ENCODE measurements at regions not wholly inside any gene's neighbourhood (a gene's known extent, or its start where the extent isn't known, plus 50 kb on each side); places are given as distances from the start of the nearest gene placed in this dataset.
"Not testable (repeated sequence)": the region's sequence is repeated elsewhere in the genome, so short reads cannot be mapped to it uniquely, and the experiment has no call there.

DNA sequence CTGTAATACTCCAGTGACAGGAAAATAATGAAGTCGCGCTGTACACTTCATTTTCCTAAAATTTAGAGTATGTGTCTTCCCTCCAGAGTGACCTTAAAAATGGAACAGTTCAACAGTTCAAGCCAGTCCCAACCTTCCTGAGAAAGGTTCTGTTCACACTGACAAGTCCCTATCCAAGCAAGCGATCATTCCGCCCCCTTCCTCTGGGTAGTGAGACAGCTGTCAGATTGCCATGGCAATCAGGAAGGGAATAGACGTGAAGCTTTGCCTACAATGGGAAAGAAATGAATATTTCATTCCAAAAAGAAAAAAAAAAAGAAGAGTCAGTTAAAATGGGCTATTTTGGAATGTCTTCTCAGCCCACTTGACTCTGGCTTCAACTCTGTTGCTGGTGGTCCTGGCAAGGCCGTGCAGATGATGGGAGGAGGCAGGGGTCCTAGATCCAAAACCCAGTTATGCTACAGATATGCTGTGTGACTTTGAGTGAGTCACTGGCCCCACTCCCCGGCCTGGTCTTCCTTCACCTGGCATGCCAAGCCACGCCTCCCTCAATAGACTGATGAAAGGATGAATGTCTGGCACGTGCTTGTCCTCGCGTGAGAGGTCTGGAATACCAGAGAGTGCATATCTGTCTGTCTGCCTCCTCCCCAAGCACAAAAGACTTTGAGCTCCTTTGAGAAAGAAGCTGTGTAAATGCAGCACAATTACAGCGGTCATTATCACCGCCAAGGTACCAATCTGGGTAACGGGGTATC is 165.8 kb upstream of the WWC1 start:
- no peak for DNase-seq (ENCODE audit: low read depth)

GRCh38 chr5:168126606-168127005 is 164.8 kb upstream of the WWC1 start:
- DNase-seq (ENCODE audit: low read depth): no peak

GRCh38 chr5:168128111-168128510 is 163.3 kb upstream of the WWC1 start:
- no peak for DNase-seq (ENCODE audit: low read depth)

- no peak for DNase-seq (ENCODE audit: low read depth)
These were observed 162.9 kb upstream of the WWC1 start for GRCh38 chr5:168128557-168128956.

DNA sequence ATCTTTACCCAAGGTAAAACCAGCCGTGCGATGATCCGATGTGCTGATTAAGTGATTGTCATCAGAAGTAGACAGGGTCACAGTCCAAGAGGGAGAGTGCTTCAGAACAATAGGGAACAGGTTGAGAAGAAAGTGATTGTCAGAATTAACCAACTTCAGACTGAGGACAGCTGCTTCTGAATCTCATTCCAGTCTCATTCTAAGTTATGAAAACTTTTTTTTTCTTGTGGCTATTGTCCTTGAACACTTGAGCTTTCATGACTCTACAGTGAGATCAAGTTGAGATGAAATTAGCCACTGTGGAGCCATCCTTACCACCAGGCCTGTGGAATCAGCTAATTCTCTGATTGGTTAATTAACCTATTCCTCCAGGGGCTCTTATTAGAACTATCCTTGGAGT is 159.9 kb upstream of the WWC1 start:
- DNase-seq (ENCODE audit: low read depth): no peak

DNA sequence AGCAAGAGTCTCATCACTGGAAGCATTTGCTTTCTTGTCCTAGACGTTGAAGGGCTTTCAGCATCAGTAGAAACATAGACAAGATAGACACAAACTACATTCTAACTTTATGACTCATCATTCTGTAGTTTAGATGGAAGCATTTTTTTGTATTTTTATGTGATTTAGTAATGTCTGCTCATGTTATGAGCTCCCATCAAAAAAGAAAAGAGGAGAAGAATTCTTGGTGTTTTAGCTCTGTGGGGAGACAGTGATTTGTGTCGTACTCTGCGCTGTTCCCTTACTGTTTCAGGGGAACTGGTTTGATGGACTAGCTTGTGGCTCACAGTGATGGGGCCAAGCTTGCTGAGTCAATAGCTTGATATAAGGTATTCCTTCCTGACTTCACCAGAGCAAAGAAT is 159.2 kb upstream of the WWC1 start:
- DNase-seq (ENCODE audit: low read depth): no peak

DNA sequence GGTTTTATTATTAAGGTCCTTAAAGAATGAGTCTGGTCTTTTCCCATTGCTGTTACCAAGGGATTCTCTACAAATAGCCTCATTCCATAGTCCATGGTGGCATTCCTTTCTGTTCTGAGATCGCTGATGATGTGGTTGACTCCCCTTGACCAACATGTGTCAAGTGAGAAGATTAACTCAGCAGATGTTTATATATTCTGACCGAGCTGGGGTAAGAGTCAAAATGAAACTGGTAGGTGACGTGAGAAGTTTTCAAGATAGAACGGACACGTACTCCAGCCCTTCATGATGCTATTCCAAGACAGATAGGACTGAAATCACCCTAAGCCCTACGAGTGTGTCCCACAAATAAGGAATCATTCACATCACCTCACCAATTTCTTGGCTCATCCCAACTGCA is 155.5 kb upstream of the WWC1 start:
- DNase-seq (ENCODE audit: low read depth): no peak

GRCh38 chr5:168136340-168136739 is 155.1 kb upstream of the WWC1 start:
- DNase-seq (ENCODE audit: low read depth): no peak

- no peak for DNase-seq (ENCODE audit: low read depth)
These were observed 154.2 kb upstream of the WWC1 start for GRCh38 chr5:168137265-168137664.

GRCh38 chr5:168140241-168140640 is 151.2 kb upstream of the WWC1 start:
- DNase-seq (ENCODE audit: low read depth): no peak

- no peak for DNase-seq (ENCODE audit: low read depth)
These were observed 149.0 kb upstream of the WWC1 start for GRCh38 chr5:168142402-168142801.

DNA sequence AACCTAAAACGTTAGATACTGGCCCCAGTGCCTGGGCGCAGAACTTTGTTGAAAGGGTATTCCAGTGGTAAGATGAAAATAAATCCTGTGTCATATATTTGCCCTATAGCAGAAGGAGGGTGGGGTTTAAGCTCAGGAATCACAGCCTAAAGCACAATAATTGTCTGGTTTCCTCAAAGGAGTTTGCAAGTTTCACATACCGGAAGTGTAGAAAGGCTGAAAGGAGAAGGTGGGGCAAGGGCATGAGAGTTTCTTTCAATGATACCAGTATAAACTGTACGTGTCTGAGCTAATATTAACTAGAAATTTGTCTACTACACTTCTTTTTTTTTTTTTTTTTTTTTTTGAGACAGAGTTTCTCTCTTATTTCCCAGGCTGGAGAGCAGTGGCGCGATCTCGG is 147.9 kb upstream of the WWC1 start:
- not testable (repeated sequence) for DNase-seq (ENCODE audit: low read depth)

- DNase-seq (ENCODE audit: low read depth): no peak
These were observed 144.3 kb upstream of the WWC1 start for GRCh38 chr5:168147106-168147505.

- DNase-seq (ENCODE audit: low read depth): no peak
These were observed 143.7 kb upstream of the WWC1 start for GRCh38 chr5:168147568-168148360.

DNA sequence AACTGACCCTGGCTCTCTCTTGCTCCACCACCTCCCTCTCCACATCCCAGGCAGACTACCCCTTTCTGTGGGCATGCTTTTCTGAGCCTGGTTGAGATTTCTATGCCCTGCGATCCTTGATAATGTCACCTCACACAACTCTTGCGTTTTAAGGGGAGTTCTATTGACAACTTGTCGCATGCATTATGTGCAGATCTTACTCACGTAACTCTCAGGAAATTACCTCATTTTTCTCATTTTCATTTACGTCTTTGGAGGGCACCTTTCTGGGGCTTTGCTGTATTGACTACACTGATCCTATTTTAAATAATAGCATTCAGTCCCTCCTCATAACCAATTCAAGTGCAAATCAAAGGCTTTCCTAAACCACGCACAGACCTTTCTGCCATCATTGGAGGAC is 140.4 kb upstream of the WWC1 start:
- DNase-seq (ENCODE audit: low read depth): no peak

GRCh38 chr5:168152660-168153059 is 138.8 kb upstream of the WWC1 start:
- DNase-seq (ENCODE audit: low read depth): no peak

GRCh38 chr5:168153263-168153875 is 138.1 kb upstream of the WWC1 start:
- DNase-seq (ENCODE audit: low read depth): no peak

DNA sequence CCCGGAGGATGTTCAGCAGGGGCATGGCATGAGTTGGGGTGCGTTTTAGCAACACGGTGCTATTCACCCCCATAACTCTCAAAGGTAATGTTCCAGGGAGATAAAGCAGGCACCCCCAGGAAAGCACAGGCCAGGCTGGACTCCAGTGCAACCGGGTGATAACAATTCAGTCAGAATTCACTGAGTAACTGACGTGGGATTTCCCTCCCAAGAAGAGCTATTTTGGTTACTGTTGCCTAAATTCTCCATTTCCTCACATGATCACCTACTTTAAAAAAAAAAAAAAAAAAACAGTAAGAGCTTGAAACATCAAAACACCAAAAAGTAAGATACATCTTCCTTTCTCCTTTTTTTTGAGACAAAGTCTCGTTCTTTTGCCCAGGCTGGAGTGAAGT is 137.6 kb upstream of the WWC1 start:
- DNase-seq (ENCODE audit: low read depth): no peak

GRCh38 chr5:168155585-168155984 is 135.9 kb upstream of the WWC1 start:
- no peak for DNase-seq (ENCODE audit: low read depth)

- DNase-seq (ENCODE audit: low read depth): no peak
These were observed 135.3 kb upstream of the WWC1 start for GRCh38 chr5:168156170-168156569.

GRCh38 chr5:168157141-168157540 is 134.3 kb upstream of the WWC1 start:
- no peak for DNase-seq (ENCODE audit: low read depth)

DNA sequence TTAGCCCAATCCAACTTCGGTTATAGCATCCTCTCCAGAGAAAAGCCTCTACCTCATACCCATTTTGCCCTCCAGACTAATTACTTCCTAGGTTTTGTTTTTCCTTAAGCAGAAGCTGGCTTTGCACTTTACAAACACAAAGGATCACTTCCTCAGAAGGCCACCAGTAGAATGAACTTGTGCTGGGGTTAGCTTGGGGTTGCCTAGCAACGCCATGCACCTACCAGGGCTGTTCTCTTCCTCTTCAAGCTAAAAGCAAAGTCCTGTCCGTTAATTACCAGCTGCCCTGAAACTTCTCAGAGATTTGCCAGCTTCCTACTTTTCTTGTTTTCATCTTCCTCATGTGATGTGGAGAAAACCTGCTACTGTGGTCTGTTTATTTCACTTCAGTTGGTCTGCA is 132.0 kb upstream of the WWC1 start:
- DNase-seq (ENCODE audit: low read depth): no peak

- DNase-seq (ENCODE audit: low read depth): no peak
These were observed 129.0 kb upstream of the WWC1 start for GRCh38 chr5:168162464-168162863.

Measured in stimulated activated CD8-positive, alpha-beta memory T cell treated with anti-CD3 and anti-CD28 coated beads, Interleukin-15, amount 100 ng/mL, for 1 hour (primary cell).